NCI-H2081 treated with DMSO at 0.1 percent for 48 hours (cell line): ENCODE measurements at regions not wholly inside any gene's neighbourhood (a gene's known extent, or its start where the extent isn't known, plus 50 kb on each side); places are given as distances from the start of the nearest gene placed in this dataset.
"Not testable (repeated sequence)": the region's sequence is repeated elsewhere in the genome, so short reads cannot be mapped to it uniquely, and the experiment has no call there.

Experiments
- DNase-seq: peaks from one replicate; lab custom pipeline; 2025; lab: John Stamatoyannopoulos, UW

GRCh38 chr15:91622235-91622634, 231.3 kb upstream of the SLCO3A1 start:
- no peak for DNase-seq

DNA sequence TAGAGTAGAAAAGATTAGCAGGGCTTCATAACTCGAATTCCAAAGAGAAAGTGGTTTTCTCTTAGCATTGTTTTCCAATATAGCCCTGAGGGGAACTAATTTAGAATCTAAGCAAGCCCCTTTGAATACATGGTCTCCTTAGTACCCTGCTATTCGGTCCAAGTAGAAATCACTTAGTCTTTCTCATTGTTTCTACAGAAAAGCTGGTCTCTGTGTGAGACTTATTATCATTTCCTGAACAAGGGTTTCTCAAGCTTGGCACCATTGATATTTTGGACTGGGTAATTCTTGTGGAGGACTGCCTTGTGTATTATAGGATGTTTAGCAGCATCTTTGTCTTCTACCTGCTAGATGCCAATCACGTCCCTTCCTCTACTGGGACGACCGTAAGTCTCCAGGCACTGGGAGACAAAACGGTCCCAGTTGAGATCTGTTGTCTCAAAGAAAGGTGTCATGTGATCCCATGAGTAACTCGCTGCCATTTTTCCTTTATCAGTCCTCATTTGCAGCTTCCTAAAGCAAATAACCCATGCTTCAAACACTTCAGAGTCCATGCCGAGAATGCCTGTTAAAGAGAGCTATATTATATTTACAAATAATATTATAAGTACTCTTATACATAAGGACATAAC, 230.7 kb upstream of the SLCO3A1 start:
- DNase-seq = no peak

DNA sequence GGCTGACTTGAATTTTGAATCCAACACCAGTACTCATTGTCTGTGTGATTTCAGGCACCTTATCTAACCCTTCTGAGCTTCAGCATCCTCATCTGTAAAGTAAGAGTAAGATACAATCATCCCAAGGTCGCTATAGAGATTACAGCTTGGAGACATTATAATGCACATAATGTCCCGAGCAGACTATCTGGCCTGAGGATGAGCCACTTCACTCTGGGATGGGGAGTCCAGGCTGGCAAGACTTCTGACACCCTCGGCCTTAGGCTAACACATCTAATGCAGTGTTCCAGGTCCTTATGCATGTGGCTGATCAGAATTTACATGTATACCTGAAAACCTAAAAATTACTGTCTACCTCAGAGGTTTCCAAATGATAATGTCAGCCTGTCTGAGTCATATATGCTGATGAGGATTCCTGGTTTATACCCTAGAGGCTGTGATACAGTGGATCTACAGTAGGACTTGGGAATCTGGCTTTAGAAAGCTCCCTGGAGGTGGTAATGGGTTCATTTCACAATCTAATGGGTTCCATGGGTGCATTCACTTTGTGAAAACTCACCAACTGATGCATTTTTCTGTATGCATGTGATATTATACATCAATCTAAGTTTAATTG, 229.0 kb upstream of the SLCO3A1 start:
- DNase-seq = no peak

DNA sequence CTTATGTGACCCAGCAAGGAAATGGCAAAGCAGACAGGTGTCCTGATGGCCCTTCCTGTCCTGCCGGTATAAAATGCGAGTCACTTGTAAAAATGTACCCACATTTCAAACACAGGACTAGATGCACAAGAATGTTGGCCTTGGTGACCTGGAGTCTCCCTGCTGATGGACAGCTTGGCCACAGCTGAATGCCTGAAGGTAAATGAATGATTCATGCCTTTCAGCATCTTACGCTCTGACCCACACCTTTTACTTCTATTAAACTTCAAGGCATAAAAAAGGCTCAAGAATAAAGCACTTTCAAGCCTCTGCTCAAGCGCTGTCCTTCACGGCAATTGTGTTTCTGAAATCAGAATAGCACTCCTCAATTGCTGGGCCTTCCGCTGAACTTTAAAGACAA, 228.0 kb upstream of the SLCO3A1 start:
- no peak for DNase-seq

DNA sequence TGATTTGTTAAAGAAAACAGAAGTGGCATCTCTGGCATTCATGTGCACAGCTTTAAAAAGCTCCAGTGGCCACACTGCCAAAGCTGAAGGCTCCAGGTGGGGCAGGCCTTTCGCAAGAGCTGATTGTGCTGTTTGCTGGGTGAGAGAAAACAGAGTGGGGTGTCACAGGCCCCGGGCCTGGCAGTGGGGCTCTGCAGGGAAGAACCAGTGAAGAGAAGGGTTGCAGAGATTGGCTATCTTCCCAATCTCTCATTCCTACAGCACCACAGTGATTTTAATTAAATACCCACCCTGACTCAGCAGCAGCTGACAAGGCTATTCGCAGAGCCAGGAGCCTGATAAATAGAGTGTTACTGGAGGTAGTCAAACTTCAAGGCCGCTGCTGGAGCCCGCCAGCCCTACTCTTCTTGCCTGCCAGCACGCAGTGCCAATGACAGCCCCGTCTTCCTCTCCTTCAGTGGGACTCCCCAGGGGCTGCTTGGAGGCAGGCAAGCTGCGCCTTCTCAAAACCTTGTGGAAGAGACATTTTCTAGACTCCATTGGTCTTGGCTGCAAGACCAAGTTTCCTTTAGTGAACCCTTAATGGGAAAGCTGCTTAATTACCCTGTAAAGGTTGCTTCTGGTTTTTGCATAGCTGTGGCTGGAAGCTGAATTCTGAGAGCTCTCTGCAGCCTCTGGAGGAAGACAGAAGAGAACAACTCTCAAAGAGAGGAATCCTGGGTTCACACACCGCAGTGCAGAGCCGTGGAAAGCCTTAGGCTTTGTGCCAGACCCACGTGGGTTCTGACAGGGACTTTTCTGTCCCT, 225.8 kb upstream of the SLCO3A1 start:
- DNase-seq = no peak

GRCh38 chr15:91630090-91630489, 223.4 kb upstream of the SLCO3A1 start:
- DNase-seq = no peak

GRCh38 chr15:91632176-91632575, 221.3 kb upstream of the SLCO3A1 start:
- no peak for DNase-seq

DNA sequence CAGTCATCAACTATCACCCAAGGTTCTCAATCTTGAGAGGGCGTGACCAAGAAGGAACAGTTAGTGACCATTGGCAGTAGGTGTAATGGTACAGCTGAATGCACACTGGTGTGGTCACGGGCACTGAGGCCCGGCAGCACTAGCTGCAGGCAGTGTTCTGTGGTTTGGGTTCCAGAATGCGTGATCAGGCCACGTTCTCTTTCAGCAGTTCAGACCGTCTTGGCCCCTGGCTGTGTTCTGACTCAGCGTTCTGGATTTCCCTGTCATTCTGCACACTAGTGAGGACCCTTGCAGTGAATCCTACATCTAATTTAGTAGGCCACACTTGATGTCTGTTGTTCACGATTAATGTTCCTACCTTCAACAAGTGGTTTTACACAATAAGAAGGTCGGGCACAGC, 220.5 kb upstream of the SLCO3A1 start:
- DNase-seq = no peak

DNA sequence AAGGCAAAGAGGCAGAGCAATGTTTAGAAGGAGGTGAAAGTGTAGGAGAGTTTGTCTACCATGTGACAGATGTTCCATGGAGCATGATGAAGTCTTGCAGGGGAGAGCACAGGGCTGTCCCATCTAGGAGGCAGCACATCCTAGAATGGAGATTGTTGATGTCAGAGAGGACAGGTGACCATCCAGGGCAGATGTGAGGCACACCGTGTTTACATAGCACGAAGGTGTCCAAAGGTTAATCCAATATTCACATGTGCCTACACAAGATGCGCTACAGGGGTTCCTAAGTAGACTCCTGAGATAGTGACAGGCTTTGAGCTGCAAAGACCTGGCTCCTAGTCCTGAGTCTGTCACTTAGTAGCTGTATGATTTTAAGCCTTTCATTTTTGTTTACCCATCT, 219.3 kb upstream of the SLCO3A1 start:
- DNase-seq = no peak

DNA sequence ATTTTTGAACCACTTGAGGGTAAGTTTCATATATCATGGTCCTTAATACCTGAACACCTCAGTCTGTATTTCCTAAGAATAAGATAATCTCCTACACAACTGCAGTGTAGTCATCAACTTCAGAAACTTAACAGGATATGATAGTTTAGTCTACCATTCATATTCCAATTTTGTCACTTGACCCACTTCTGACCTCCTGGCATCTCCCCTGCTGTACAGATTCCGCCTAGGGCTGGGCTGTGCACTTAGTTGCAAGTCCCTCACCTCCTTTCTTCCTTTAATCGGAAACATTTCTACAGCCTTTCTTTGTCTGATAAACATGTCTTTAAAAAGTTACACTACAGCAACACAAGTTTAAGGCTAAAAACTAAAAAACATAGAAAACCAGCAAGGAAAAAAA, 218.4 kb upstream of the SLCO3A1 start:
- DNase-seq = no peak

- no peak for DNase-seq
Measured at GRCh38 chr15:91635641-91636040, 217.9 kb upstream of the SLCO3A1 start.

- DNase-seq = no peak
Measured at GRCh38 chr15:91649016-91649415, 204.5 kb upstream of the SLCO3A1 start.

GRCh38 chr15:91649831-91650321, 203.6 kb upstream of the SLCO3A1 start:
- DNase-seq = no peak

DNA sequence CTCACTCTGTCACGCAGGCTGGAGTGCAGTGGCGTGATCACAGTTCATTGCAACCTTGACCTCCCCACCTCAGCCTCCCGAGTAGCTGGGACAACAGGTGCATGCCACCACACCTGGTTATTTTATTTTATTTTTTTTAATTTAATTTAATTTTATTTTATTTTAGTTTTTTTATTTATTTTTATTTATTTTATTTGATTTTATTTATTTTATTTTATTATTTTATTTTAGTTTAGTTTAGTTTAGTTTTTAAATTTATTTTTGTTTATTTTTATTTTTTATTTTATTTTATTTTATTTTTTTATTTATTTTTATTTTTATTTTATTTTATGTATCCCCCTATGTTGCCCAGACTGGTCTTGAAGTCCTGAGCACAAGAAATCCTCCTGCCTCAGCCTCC, 202.3 kb upstream of the SLCO3A1 start:
- no peak for DNase-seq

- DNase-seq = no peak
Measured at GRCh38 chr15:91652610-91653207, 200.8 kb upstream of the SLCO3A1 start.

GRCh38 chr15:91655563-91656290, 197.8 kb upstream of the SLCO3A1 start:
- not testable (repeated sequence) for DNase-seq

DNA sequence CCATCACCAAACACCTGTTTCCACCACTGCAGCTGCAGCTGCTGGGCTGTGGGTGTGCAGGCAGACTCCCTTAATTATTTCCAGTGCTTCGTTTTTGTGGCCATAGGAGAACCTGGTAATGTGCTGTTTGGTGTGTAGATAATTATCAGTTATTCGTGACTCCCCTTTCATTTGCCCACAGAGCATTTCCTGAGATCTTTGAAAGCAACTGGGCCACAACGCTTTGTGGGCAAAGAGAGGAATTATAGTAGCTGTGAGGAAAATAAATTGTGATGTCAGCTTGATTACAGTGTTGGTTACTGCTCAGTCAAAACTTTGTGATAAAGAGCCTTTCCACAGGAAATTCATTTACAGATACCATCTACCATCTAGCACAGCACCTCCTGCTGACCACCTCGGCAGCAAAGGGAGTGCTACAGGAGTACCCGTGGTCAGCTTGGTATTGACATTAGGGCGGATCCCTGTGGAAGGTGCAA, 193.3 kb upstream of the SLCO3A1 start:
- peak; percentile 91 for DNase-seq

DNA sequence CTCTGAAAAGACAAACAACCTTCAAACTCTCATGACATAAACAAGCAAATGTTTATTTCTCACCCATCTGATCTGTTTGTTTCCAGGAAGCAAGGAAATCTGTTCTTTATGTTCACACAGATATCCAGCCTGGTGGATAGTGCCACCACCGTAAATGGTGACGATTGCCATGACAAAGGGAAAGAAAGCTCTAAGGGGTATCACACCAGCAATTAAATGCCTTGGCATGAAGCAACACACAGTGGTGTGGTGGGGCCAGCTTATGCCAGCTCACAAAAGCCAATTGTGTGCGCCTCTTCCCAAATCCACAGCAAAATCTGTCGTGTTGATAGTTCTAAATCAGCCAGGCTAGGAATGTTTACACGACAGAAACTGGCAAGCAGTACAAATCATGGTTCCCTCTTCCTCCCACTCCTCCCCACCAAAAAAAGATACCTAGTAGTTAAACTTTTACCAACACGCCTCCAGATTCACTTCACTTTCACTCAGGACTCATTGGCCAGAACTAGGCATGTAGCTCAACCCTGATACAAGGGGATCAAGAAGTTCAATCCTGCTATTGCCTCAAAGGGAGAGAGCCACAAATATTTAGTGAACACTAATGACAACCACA, 189.2 kb upstream of the SLCO3A1 start:
- DNase-seq = no peak

GRCh38 chr15:91665212-91665611, 188.3 kb upstream of the SLCO3A1 start:
- DNase-seq = no peak

DNA sequence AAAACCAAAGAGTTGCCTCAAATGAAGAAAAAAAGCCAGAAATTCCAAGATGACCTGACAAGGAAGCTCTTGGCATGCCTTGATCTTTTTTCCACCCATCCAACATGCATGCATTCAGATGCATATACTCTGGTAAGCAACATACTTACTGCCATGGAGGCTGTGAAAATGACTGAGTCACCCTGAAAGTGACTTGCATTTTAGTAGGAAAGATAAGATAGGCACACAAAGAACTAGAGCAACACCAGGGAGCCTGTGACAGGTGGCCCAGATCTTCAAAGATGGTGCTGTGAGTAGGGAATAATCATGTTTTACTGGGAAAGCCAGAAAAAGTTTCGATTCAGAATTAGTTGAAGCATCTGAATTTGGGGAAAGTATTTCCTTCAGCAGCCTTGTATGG, 185.1 kb upstream of the SLCO3A1 start:
- no peak for DNase-seq

GRCh38 chr15:91670108-91670507, 183.4 kb upstream of the SLCO3A1 start:
- no peak for DNase-seq
